ENCODE measurements at regions not wholly inside any gene's neighbourhood (a gene's known extent, or its start where the extent isn't known, plus 50 kb on each side); places are given as distances from the start of the nearest gene placed in this dataset.

- TF ChIP-seq SIN3A (IDR thresholded peaks at IDR 0.05; ENCODE audit: borderline replicate concordance, insufficient read depth, low read depth, low read length): no peak
- no peak for TF ChIP-seq TCF7L2 (IDR thresholded peaks at IDR 0.05; ENCODE audit: low read depth, low read length)
- TF ChIP-seq POLR2AphosphoS5 (IDR thresholded peaks at IDR 0.05; ENCODE audit: low read depth, low read length): no peak
- TF ChIP-seq, protein P1, sequence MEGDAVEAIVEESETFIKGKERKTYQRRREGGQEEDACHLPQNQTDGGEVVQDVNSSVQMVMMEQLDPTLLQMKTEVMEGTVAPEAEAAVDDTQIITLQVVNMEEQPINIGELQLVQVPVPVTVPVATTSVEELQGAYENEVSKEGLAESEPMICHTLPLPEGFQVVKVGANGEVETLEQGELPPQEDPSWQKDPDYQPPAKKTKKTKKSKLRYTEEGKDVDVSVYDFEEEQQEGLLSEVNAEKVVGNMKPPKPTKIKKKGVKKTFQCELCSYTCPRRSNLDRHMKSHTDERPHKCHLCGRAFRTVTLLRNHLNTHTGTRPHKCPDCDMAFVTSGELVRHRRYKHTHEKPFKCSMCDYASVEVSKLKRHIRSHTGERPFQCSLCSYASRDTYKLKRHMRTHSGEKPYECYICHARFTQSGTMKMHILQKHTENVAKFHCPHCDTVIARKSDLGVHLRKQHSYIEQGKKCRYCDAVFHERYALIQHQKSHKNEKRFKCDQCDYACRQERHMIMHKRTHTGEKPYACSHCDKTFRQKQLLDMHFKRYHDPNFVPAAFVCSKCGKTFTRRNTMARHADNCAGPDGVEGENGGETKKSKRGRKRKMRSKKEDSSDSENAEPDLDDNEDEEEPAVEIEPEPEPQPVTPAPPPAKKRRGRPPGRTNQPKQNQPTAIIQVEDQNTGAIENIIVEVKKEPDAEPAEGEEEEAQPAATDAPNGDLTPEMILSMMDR (IDR thresholded peaks at IDR 0.05): no peak
- TF ChIP-seq, protein P2, sequence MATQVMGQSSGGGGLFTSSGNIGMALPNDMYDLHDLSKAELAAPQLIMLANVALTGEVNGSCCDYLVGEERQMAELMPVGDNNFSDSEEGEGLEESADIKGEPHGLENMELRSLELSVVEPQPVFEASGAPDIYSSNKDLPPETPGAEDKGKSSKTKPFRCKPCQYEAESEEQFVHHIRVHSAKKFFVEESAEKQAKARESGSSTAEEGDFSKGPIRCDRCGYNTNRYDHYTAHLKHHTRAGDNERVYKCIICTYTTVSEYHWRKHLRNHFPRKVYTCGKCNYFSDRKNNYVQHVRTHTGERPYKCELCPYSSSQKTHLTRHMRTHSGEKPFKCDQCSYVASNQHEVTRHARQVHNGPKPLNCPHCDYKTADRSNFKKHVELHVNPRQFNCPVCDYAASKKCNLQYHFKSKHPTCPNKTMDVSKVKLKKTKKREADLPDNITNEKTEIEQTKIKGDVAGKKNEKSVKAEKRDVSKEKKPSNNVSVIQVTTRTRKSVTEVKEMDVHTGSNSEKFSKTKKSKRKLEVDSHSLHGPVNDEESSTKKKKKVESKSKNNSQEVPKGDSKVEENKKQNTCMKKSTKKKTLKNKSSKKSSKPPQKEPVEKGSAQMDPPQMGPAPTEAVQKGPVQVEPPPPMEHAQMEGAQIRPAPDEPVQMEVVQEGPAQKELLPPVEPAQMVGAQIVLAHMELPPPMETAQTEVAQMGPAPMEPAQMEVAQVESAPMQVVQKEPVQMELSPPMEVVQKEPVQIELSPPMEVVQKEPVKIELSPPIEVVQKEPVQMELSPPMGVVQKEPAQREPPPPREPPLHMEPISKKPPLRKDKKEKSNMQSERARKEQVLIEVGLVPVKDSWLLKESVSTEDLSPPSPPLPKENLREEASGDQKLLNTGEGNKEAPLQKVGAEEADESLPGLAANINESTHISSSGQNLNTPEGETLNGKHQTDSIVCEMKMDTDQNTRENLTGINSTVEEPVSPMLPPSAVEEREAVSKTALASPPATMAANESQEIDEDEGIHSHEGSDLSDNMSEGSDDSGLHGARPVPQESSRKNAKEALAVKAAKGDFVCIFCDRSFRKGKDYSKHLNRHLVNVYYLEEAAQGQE (IDR thresholded peaks at IDR 0.05; ENCODE audit: insufficient read depth in 1 of 2, low read depth in 2 of 2, low read length in 1 of 2): no peak
- DNase-seq (ENCODE audit: low read depth, low spot score) (no peak), ATAC-seq (no peak)
- Histone ChIP-seq H3K4me1 (ENCODE audit: control insufficient read depth, insufficient read depth, low read length) (no peaks in the 10 kb centered on the region), H3K27me3 (ENCODE audit: control insufficient read depth, insufficient read depth, low read length) (no peaks in the 10 kb centered on the region), H3K4me3 (ENCODE audit: low read depth in 2 of 2, low read length in 2 of 2) (no peak overlapping the region), H3K36me3 (ENCODE audit: control insufficient read depth, insufficient read depth, low read length) (no peaks in the 10 kb centered on the region), H3K9me3 (ENCODE audit: control insufficient read depth, insufficient read depth, low read depth, low read length) (no peaks in the 10 kb centered on the region), H3K27ac (ENCODE audit: low read length) (no peak overlapping the region)
- BruUV-seq (replicated peaks): no TSS peak
- POLR2A ChIA-PET: no interaction called here
- CTCF ChIA-PET: no interaction called here
- intact Hi-C loops (cut with micrococcal nuclease; ENCODE audit: unreplicated experiment): no loop called here
- in situ Hi-C loops (cut with HindIII; ENCODE audit: low pct_unique_long_range_greater_than_20kb, low sequenced_read_pairs): no loop called here
Observed at GRCh38 chr9:28378231-28378630, 805.0 kb upstream of the C9orf72 start.

DNA sequence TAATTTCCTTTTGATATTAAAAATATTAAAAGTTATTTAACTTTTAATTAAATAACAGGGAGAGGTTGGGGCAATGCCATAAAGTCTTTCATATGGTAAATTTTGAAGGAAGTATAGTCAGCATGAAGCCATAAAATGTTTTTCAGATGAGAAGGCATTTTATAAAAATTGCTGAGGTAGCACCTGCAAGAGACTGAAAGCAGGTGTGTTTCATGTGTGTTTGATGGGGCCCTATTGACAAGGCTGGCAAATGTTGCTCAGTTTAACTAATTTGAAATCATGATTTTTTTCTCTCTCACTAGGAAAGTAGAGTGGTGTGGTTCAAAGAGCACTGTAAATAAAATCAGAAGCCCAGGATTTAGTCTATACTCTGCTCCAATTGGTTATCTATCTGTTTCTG lies 805.8 kb upstream of the C9orf72 start:
- POLR2A ChIA-PET: no interaction called here
- no peak for DNase-seq (ENCODE audit: low read depth, low spot score)
- no peak overlapping the region for H3K4me3 ChIP-seq (ENCODE audit: low read depth in 2 of 2, low read length in 2 of 2)

More for the DNA sequence above, 805.8 kb upstream of the C9orf72 start:
- Histone ChIP-seq H3K4me1 (ENCODE audit: control insufficient read depth, insufficient read depth, low read length) (no peaks in the 10 kb centered on the region), H3K27me3 (ENCODE audit: control insufficient read depth, insufficient read depth, low read length) (no peaks in the 10 kb centered on the region), H3K27ac (ENCODE audit: low read length) (no peak overlapping the region), H3K9me3 (ENCODE audit: control insufficient read depth, insufficient read depth, low read depth, low read length) (no peaks in the 10 kb centered on the region), H3K36me3 (ENCODE audit: control insufficient read depth, insufficient read depth, low read length) (no peaks in the 10 kb centered on the region)
- CTCF ChIA-PET: no interaction called here
- intact Hi-C loops (cut with micrococcal nuclease; ENCODE audit: unreplicated experiment) (no loop called here), in situ Hi-C loops (cut with HindIII; ENCODE audit: low pct_unique_long_range_greater_than_20kb, low sequenced_read_pairs) (no loop called here)
- BruUV-seq (replicated peaks): no TSS peak
- TF ChIP-seq TCF7L2 (IDR thresholded peaks at IDR 0.05; ENCODE audit: low read depth, low read length) (no peak), POLR2AphosphoS5 (IDR thresholded peaks at IDR 0.05; ENCODE audit: low read depth, low read length) (no peak), SIN3A (IDR thresholded peaks at IDR 0.05; ENCODE audit: borderline replicate concordance, insufficient read depth, low read depth, low read length) (no peak)
- TF ChIP-seq, protein P1 (IDR thresholded peaks at IDR 0.05): no peak
- TF ChIP-seq, protein P2 (IDR thresholded peaks at IDR 0.05; ENCODE audit: insufficient read depth in 1 of 2, low read depth in 2 of 2, low read length in 1 of 2): no peak
- ATAC-seq: no peak
